Stimulated activated CD8-positive, alpha-beta memory T cell treated with anti-CD3 and anti-CD28 coated beads, Interleukin-12 subunit alpha, Interleukin-12 subunit beta, amount 100 ng/mL, for 1 hour (primary cell): ENCODE measurements at regions not wholly inside any gene's neighbourhood (a gene's known extent, or its start where the extent isn't known, plus 50 kb on each side); places are given as distances from the start of the nearest gene placed in this dataset.
"Not testable (repeated sequence)": the region's sequence is repeated elsewhere in the genome, so short reads cannot be mapped to it uniquely, and the experiment has no call there.

ENCODE experiments used
- DNase-seq: peaks from one replicate; pipeline ENCODE4 v3.0.0-alpha.2; 2020; ENCODE audit warnings: low read depth

GRCh38 chr12:8282181-8282580 lies 54.8 kb upstream of the FAM90A1 start:
- DNase-seq: not testable (repeated sequence)

- DNase-seq: not testable (repeated sequence)
Measured at GRCh38 chr12:8285681-8286080, 58.3 kb upstream of the FAM90A1 start.

- not testable (repeated sequence) for DNase-seq
Measured at GRCh38 chr12:8291764-8292163, 64.3 kb upstream of the FAM90A1 start.

- not testable (repeated sequence) for DNase-seq
Measured at GRCh38 chr12:8294662-8295061, 67.2 kb upstream of the FAM90A1 start.

- DNase-seq: not testable (repeated sequence)
Measured at GRCh38 chr12:8308611-8309010, 81.2 kb upstream of the FAM90A1 start.

- DNase-seq: not testable (repeated sequence)
Measured at GRCh38 chr12:8315997-8316396, 88.6 kb upstream of the FAM90A1 start.

- not testable (repeated sequence) for DNase-seq
Measured at GRCh38 chr12:8317675-8318074, 90.3 kb upstream of the FAM90A1 start.

- DNase-seq: peak; percentile 4
Measured at GRCh38 chr12:8320251-8320730, 92.9 kb upstream of the FAM90A1 start.

- DNase-seq: not testable (repeated sequence)
Measured at GRCh38 chr12:8320791-8321370, 93.5 kb upstream of the FAM90A1 start.

GRCh38 chr12:8325145-8325839 lies 97.9 kb upstream of the FAM90A1 start:
- not testable (repeated sequence) for DNase-seq

- DNase-seq: not testable (repeated sequence)
Measured at GRCh38 chr12:8328835-8329234, 101.4 kb upstream of the FAM90A1 start.

GRCh38 chr12:8332373-8332772 lies 105.0 kb upstream of the FAM90A1 start:
- not testable (repeated sequence) for DNase-seq

GRCh38 chr12:8351073-8351472 lies 104.7 kb upstream of the CLEC6A start:
- not testable (repeated sequence) for DNase-seq

- DNase-seq: not testable (repeated sequence)
Measured at GRCh38 chr12:8354741-8355140, 101.0 kb upstream of the CLEC6A start.

- not testable (repeated sequence) for DNase-seq
Measured at GRCh38 chr12:8355531-8355930, 100.2 kb upstream of the CLEC6A start.

- not testable (repeated sequence) for DNase-seq
Measured at GRCh38 chr12:8373744-8374143, 82.0 kb upstream of the CLEC6A start.

- DNase-seq: not testable (repeated sequence)
Measured at GRCh38 chr12:8375122-8375521, 80.6 kb upstream of the CLEC6A start.

GRCh38 chr12:8377756-8378155 lies 78.0 kb upstream of the CLEC6A start:
- not testable (repeated sequence) for DNase-seq

- DNase-seq: not testable (repeated sequence)
Measured at GRCh38 chr12:8382556-8382955, 73.2 kb upstream of the CLEC6A start.

GRCh38 chr12:8384686-8385085 lies 71.1 kb upstream of the CLEC6A start:
- not testable (repeated sequence) for DNase-seq

- DNase-seq: not testable (repeated sequence)
Measured at GRCh38 chr12:8385431-8385830, 70.3 kb upstream of the CLEC6A start.

- DNase-seq: not testable (repeated sequence)
Measured at GRCh38 chr12:8386661-8387060, 69.1 kb upstream of the CLEC6A start.

GRCh38 chr12:8389296-8389695 lies 66.5 kb upstream of the CLEC6A start:
- not testable (repeated sequence) for DNase-seq
